Activated naive CD4-positive, alpha-beta T cell treated with anti-CD3 and anti-CD28 coated beads, Interleukin-2, amount 10 ng/mL, durations not matched to agents 7 days and 5 days (primary cell): ENCODE measurements at regions not wholly inside any gene's neighbourhood (a gene's known extent, or its start where the extent isn't known, plus 50 kb on each side); places are given as distances from the start of the nearest gene placed in this dataset.

Experiments used
- CTCF ChIA-PET: fragments of 350-600 bp; sonication (Branson Sonifier 250); formaldehyde crosslinking; loops from one replicate; lab custom pipeline; 2021; ENCODE audit warnings: antibody characterized with exemption; lab: Charles Lee
- DNase-seq: peaks from one replicate; pipeline ENCODE4 v3.0.0-alpha.2; 2020
- H3K27ac Mint-ChIP-seq: one replicate; pipeline ENCODE4 v1.8.0; 2021; ENCODE audit warnings: mild to moderate bottlenecking, moderate library complexity, mixed read lengths
- H3K27me3 Mint-ChIP-seq: one replicate; pipeline ENCODE4 v1.8.0; 2021; ENCODE audit warnings: mild to moderate bottlenecking, mixed read lengths
- H3K36me3 Mint-ChIP-seq: one replicate; pipeline ENCODE4 v1.8.0; 2021; ENCODE audit warnings: mixed read lengths
- H3K4me1 Mint-ChIP-seq: one replicate; pipeline ENCODE4 v1.8.0; 2021; ENCODE audit warnings: mixed read lengths
- H3K4me3 Mint-ChIP-seq: one replicate; pipeline ENCODE4 v1.8.0; 2021; ENCODE audit warnings: mild to moderate bottlenecking, moderate library complexity, mixed read lengths
- H3K9me3 Mint-ChIP-seq: one replicate; pipeline ENCODE4 v1.8.0; 2021; ENCODE audit warnings: mixed read lengths

- Mint-ChIP-seq H3K27ac (no peak overlapping the region), H3K27me3 (no peaks in the 10 kb centered on the region), H3K4me1 (no peaks in the 10 kb centered on the region), H3K9me3 (no peaks in the 10 kb centered on the region), H3K36me3 (no peaks in the 10 kb centered on the region), H3K4me3 (no peak overlapping the region)
- CTCF ChIA-PET = no interaction called here
- no peak for DNase-seq
These were observed 272.2 kb upstream of the DACH1 start for GRCh38 chr13:72139192-72139591.

GRCh38 chr13:72132075-72132474 lies 265.1 kb upstream of the DACH1 start:
- no peaks in the 10 kb centered on the region for H3K36me3 Mint-ChIP-seq
- H3K27me3 Mint-ChIP-seq = no peaks in the 10 kb centered on the region
- H3K9me3 Mint-ChIP-seq = no peaks in the 10 kb centered on the region
- H3K27ac Mint-ChIP-seq = no peak overlapping the region
- no peak for DNase-seq
- CTCF ChIA-PET = no interaction called here
- no peak overlapping the region for H3K4me3 Mint-ChIP-seq
- H3K4me1 Mint-ChIP-seq = no peaks in the 10 kb centered on the region

GRCh38 chr13:72129117-72129516 lies 262.1 kb upstream of the DACH1 start:
- H3K4me1 Mint-ChIP-seq = no peaks in the 10 kb centered on the region
- CTCF ChIA-PET = no interaction called here
- H3K27ac Mint-ChIP-seq = no peak overlapping the region
- H3K4me3 Mint-ChIP-seq = no peak overlapping the region
- no peaks in the 10 kb centered on the region for H3K36me3 Mint-ChIP-seq
- no peaks in the 10 kb centered on the region for H3K27me3 Mint-ChIP-seq
- DNase-seq = no peak
- no peaks in the 10 kb centered on the region for H3K9me3 Mint-ChIP-seq

- no peak for DNase-seq
- Mint-ChIP-seq H3K27ac (no peak overlapping the region), H3K4me1 (no peaks in the 10 kb centered on the region), H3K4me3 (no peak overlapping the region), H3K36me3 (no peaks in the 10 kb centered on the region), H3K9me3 (no peaks in the 10 kb centered on the region), H3K27me3 (no peaks in the 10 kb centered on the region)
- CTCF ChIA-PET = no interaction called here
These were observed 260.0 kb upstream of the DACH1 start for GRCh38 chr13:72127031-72127430.

GRCh38 chr13:72126424-72126823 lies 259.4 kb upstream of the DACH1 start:
- CTCF ChIA-PET = no interaction called here
- Mint-ChIP-seq H3K9me3 (no peaks in the 10 kb centered on the region), H3K27ac (no peak overlapping the region), H3K36me3 (no peaks in the 10 kb centered on the region), H3K4me1 (no peaks in the 10 kb centered on the region), H3K27me3 (no peaks in the 10 kb centered on the region), H3K4me3 (no peak overlapping the region)
- DNase-seq = no peak

GRCh38 chr13:72125561-72125960 lies 258.6 kb upstream of the DACH1 start:
- no peaks in the 10 kb centered on the region for H3K27me3 Mint-ChIP-seq
- no peak for DNase-seq
- CTCF ChIA-PET = no interaction called here
- no peaks in the 10 kb centered on the region for H3K4me1 Mint-ChIP-seq
- no peaks in the 10 kb centered on the region for H3K9me3 Mint-ChIP-seq
- H3K27ac Mint-ChIP-seq = no peak overlapping the region
- no peaks in the 10 kb centered on the region for H3K36me3 Mint-ChIP-seq
- no peak overlapping the region for H3K4me3 Mint-ChIP-seq

GRCh38 chr13:72122661-72123255 lies 255.8 kb upstream of the DACH1 start:
- H3K4me1 Mint-ChIP-seq = no peaks in the 10 kb centered on the region
- CTCF ChIA-PET = no interaction called here
- no peaks in the 10 kb centered on the region for H3K36me3 Mint-ChIP-seq

GRCh38 chr13:72121466-72121865 lies 254.5 kb upstream of the DACH1 start:
- DNase-seq = no peak
- no peak overlapping the region for H3K27ac Mint-ChIP-seq
- H3K27me3 Mint-ChIP-seq = no peaks in the 10 kb centered on the region
- CTCF ChIA-PET = no interaction called here
- H3K4me1 Mint-ChIP-seq = no peaks in the 10 kb centered on the region
- no peaks in the 10 kb centered on the region for H3K36me3 Mint-ChIP-seq
- H3K4me3 Mint-ChIP-seq = no peak overlapping the region
- no peaks in the 10 kb centered on the region for H3K9me3 Mint-ChIP-seq

More at GRCh38 chr13:72122661-72123255, 255.8 kb upstream of the DACH1 start:
- Mint-ChIP-seq H3K27ac (no peak overlapping the region), H3K27me3 (no peaks in the 10 kb centered on the region), H3K4me3 (no peak overlapping the region), H3K9me3 (no peaks in the 10 kb centered on the region)
- no peak for DNase-seq

- Mint-ChIP-seq H3K4me1 (no peaks in the 10 kb centered on the region), H3K27ac (no peak overlapping the region), H3K27me3 (no peaks in the 10 kb centered on the region), H3K9me3 (no peaks in the 10 kb centered on the region), H3K4me3 (no peak overlapping the region), H3K36me3 (no peaks in the 10 kb centered on the region)
- DNase-seq = no peak
- CTCF ChIA-PET = no interaction called here
These were observed 253.6 kb upstream of the DACH1 start for GRCh38 chr13:72120632-72121031.

GRCh38 chr13:72113931-72114330 lies 246.9 kb upstream of the DACH1 start:
- CTCF ChIA-PET = no interaction called here
- DNase-seq = no peak
- no peaks in the 10 kb centered on the region for H3K27me3 Mint-ChIP-seq
- H3K36me3 Mint-ChIP-seq = no peaks in the 10 kb centered on the region
- no peaks in the 10 kb centered on the region for H3K9me3 Mint-ChIP-seq
- H3K4me3 Mint-ChIP-seq = no peak overlapping the region
- no peak overlapping the region for H3K27ac Mint-ChIP-seq
- no peaks in the 10 kb centered on the region for H3K4me1 Mint-ChIP-seq

- H3K9me3 Mint-ChIP-seq = no peaks in the 10 kb centered on the region
- no peak overlapping the region for H3K4me3 Mint-ChIP-seq
- no peak overlapping the region for H3K27ac Mint-ChIP-seq
- H3K36me3 Mint-ChIP-seq = no peaks in the 10 kb centered on the region
- H3K4me1 Mint-ChIP-seq = no peaks in the 10 kb centered on the region
- H3K27me3 Mint-ChIP-seq = no peaks in the 10 kb centered on the region
- no peak for DNase-seq
- CTCF ChIA-PET = no interaction called here
These were observed 246.1 kb upstream of the DACH1 start for GRCh38 chr13:72113076-72113475.

GRCh38 chr13:72112216-72112615 lies 245.2 kb upstream of the DACH1 start:
- no peak for DNase-seq
- CTCF ChIA-PET = no interaction called here
- Mint-ChIP-seq H3K36me3 (no peaks in the 10 kb centered on the region), H3K4me3 (no peak overlapping the region), H3K27ac (no peak overlapping the region), H3K27me3 (no peaks in the 10 kb centered on the region), H3K4me1 (no peaks in the 10 kb centered on the region), H3K9me3 (peaks cover 2% of the 10 kb centered on the region)

- no peaks in the 10 kb centered on the region for H3K27me3 Mint-ChIP-seq
These were observed 242.9 kb upstream of the DACH1 start for GRCh38 chr13:72109863-72110262.

GRCh38 chr13:72104656-72105180 lies 237.7 kb upstream of the DACH1 start:
- H3K27ac Mint-ChIP-seq = no peak overlapping the region
- no peaks in the 10 kb centered on the region for H3K27me3 Mint-ChIP-seq
- H3K36me3 Mint-ChIP-seq = no peaks in the 10 kb centered on the region
- H3K4me1 Mint-ChIP-seq = no peaks in the 10 kb centered on the region
- CTCF ChIA-PET = interaction anchor here (0.7 kb wide), 1 partner anchor 225 kb away, joined by 3 read pairs; no protein-coding TSS in a partner anchor
- H3K4me3 Mint-ChIP-seq = no peak overlapping the region
- DNase-seq = no peak
- peaks cover 6% of the 10 kb centered on the region for H3K9me3 Mint-ChIP-seq

More at GRCh38 chr13:72109863-72110262, 242.9 kb upstream of the DACH1 start:
- no peaks in the 10 kb centered on the region for H3K36me3 Mint-ChIP-seq
- H3K4me3 Mint-ChIP-seq = no peak overlapping the region
- H3K4me1 Mint-ChIP-seq = no peaks in the 10 kb centered on the region
- peaks cover 6% of the 10 kb centered on the region for H3K9me3 Mint-ChIP-seq
- no peak overlapping the region for H3K27ac Mint-ChIP-seq
- CTCF ChIA-PET = no interaction called here
- DNase-seq = no peak

GRCh38 chr13:72101768-72102400 lies 234.9 kb upstream of the DACH1 start:
- Mint-ChIP-seq H3K36me3 (no peaks in the 10 kb centered on the region), H3K4me3 (no peak overlapping the region), H3K27me3 (no peaks in the 10 kb centered on the region), H3K27ac (no peak overlapping the region), H3K4me1 (no peaks in the 10 kb centered on the region), H3K9me3 (no peaks in the 10 kb centered on the region)
- DNase-seq = no peak
- CTCF ChIA-PET = no interaction called here
